CD4-positive, CD25-positive, alpha-beta regulatory T cell (primary cell): ENCODE measurements at regions not wholly inside any gene's neighbourhood (a gene's known extent, or its start where the extent isn't known, plus 50 kb on each side); places are given as distances from the start of the nearest gene placed in this dataset.
"Not testable (repeated sequence)": the region's sequence is repeated elsewhere in the genome, so short reads cannot be mapped to it uniquely, and the experiment has no call there.

Experiments
- ATAC-seq, 2 donors: fragments of 150-1000 bp; cut with Tn5 transposase; one replicate each; pipeline ENCODE4 v1.10.0; 2021; ENCODE audit warnings: low read depth in 2 of 2, moderate number of reproducible peaks in 2 of 2, moderate library complexity in 1 of 2
- DNase-seq, 3 donors: peaks; one replicate each; pipeline versions ENCODE4 v3.0.0 to v3.0.0-alpha.2; 2012 to 2022; ENCODE audit warnings: mixed read lengths in 1 of 3
- H3K27ac ChIP-seq: one replicate; pipeline ENCODE4 v1.7.0; 2013; ENCODE audit warnings: mild to moderate bottlenecking, low read length; ENCODE audit not compliant: insufficient read depth, poor library complexity, severe bottlenecking
- H3K27me3 ChIP-seq: one replicate; pipeline ENCODE4 v1.7.0; 2013; ENCODE audit warnings: low read length; ENCODE audit not compliant: control insufficient read depth, insufficient read depth
- H3K36me3 ChIP-seq: one replicate; pipeline ENCODE4 v1.7.0; 2013; ENCODE audit warnings: mild to moderate bottlenecking, low read length, moderate library complexity; ENCODE audit not compliant: control insufficient read depth, insufficient read depth
- H3K4me1 ChIP-seq: 2 replicates; pipeline ENCODE4 v1.7.0; 2013; ENCODE audit warnings: mild to moderate bottlenecking, low read length; ENCODE audit not compliant: insufficient read depth, control insufficient read depth, poor library complexity, severe bottlenecking
- H3K4me3 ChIP-seq: one replicate; pipeline ENCODE4 v1.7.0; 2013; ENCODE audit warnings: low read depth, mild to moderate bottlenecking, low read length, moderate library complexity
- H3K9me3 ChIP-seq, 2 experiments: 1 replicate in 1 of 2; 2 replicates in 1 of 2; pipeline ENCODE4 v1.7.0; 2013; ENCODE audit warnings: low read length in 2 of 2, mild to moderate bottlenecking in 1 of 2, moderate library complexity in 1 of 2; ENCODE audit not compliant: control insufficient read depth in 2 of 2
- H3K27ac Mint-ChIP-seq, 3 donors: one replicate each; pipeline ENCODE4 v1.8.0; 2020 to 2022; ENCODE audit warnings: mild to moderate bottlenecking in 3 of 3, mixed read lengths in 3 of 3, moderate library complexity in 2 of 3
- H3K27me3 Mint-ChIP-seq: one replicate; pipeline ENCODE4 v1.8.0; 2022; ENCODE audit warnings: mild to moderate bottlenecking, mixed read lengths
- H3K36me3 Mint-ChIP-seq: one replicate; pipeline ENCODE4 v1.8.0; 2020; ENCODE audit warnings: mixed read lengths
- H3K4me1 Mint-ChIP-seq, 4 donors: one replicate each; pipeline ENCODE4 v1.8.0; 2020 to 2022; ENCODE audit warnings: mixed read lengths in 4 of 4, mild to moderate bottlenecking in 1 of 4
- H3K4me3 Mint-ChIP-seq, 4 donors: one replicate each; pipeline ENCODE4 v1.8.0; 2020 to 2022; ENCODE audit warnings: mild to moderate bottlenecking in 4 of 4, mixed read lengths in 4 of 4, moderate library complexity in 3 of 4
- H3K9me3 Mint-ChIP-seq, 7 donors: one replicate each; pipeline ENCODE4 v1.8.0; 2020 to 2022; ENCODE audit warnings: mixed read lengths in 7 of 7, mild to moderate bottlenecking in 3 of 7, moderate library complexity in 2 of 7

- H3K4me1 Mint-ChIP-seq: not testable (repeated sequence)
These were observed 1524.4 kb downstream of the RPIA start for GRCh38 chr2:90215880-90216279.

DNA sequence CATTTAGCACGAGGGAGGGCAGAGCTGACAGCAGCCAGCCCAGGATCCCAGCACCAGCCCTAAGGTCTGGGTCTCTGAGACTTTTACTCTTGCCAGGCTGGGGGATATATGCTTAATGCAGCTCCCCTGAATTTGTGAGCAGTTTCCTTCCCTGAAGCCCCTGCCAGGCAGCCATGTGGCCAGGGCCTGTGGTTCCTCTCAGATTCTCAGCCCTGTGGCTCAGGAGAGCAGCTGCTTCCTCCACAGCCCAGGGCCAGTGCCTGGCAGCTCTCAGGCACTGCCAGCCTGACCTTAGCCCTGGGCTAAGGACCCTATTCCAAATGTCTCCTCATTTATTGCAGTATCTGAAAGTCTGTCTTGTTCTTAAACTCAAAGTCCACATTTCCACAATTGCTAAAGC lies 1525.3 kb downstream of the RPIA start:
- not testable (repeated sequence) for H3K27ac Mint-ChIP-seq, H3K4me1 ChIP-seq, H3K27me3 Mint-ChIP-seq

More at GRCh38 chr2:90215880-90216279, 1524.4 kb downstream of the RPIA start:
- not testable (repeated sequence) for ATAC-seq, DNase-seq, H3K27ac Mint-ChIP-seq, H3K9me3 Mint-ChIP-seq, H3K4me1 ChIP-seq, H3K4me3 ChIP-seq, H3K9me3 ChIP-seq, H3K27ac ChIP-seq, H3K27me3 Mint-ChIP-seq, H3K36me3 ChIP-seq, H3K4me3 Mint-ChIP-seq, H3K27me3 ChIP-seq, H3K36me3 Mint-ChIP-seq

DNA sequence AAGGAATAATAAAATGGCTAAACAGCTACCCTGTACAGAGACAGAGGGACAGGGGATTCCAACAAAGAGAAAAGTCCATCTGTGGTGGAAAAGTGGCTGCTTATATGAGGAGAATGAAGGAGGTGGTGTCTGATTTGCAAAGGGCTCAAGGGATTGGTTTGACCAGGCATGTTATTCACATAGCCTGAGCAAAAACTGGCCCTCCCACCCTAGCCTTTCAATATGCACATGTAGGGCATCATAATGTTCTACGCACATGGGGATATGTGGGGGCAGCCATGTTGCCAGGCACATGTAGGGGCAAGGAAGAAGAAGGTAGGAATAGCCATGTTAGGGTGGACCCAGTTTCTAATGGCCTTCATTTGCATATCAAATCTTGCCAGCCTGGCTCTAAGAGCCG lies 1527.1 kb downstream of the RPIA start:
- H3K27me3 ChIP-seq, H3K9me3 Mint-ChIP-seq, H3K4me3 ChIP-seq, H3K36me3 Mint-ChIP-seq, H3K36me3 ChIP-seq, H3K27me3 Mint-ChIP-seq, H3K9me3 ChIP-seq, H3K27ac ChIP-seq, ATAC-seq, H3K4me1 Mint-ChIP-seq, DNase-seq, H3K27ac Mint-ChIP-seq, H3K4me1 ChIP-seq, H3K4me3 Mint-ChIP-seq: not testable (repeated sequence)

More for the DNA sequence above, 1525.3 kb downstream of the RPIA start:
- not testable (repeated sequence) for H3K27ac ChIP-seq, H3K9me3 Mint-ChIP-seq, ATAC-seq, H3K4me3 Mint-ChIP-seq, H3K9me3 ChIP-seq, H3K4me3 ChIP-seq, H3K27me3 ChIP-seq, H3K36me3 ChIP-seq, H3K36me3 Mint-ChIP-seq, DNase-seq, H3K4me1 Mint-ChIP-seq

- not testable (repeated sequence) for H3K4me3 ChIP-seq, H3K4me3 Mint-ChIP-seq, H3K27ac Mint-ChIP-seq, DNase-seq, H3K36me3 ChIP-seq, H3K9me3 Mint-ChIP-seq, H3K36me3 Mint-ChIP-seq, ATAC-seq, H3K27ac ChIP-seq, H3K27me3 Mint-ChIP-seq, H3K9me3 ChIP-seq, H3K27me3 ChIP-seq, H3K4me1 ChIP-seq, H3K4me1 Mint-ChIP-seq
These were observed 1529.3 kb downstream of the RPIA start for GRCh38 chr2:90220623-90221299.

DNA sequence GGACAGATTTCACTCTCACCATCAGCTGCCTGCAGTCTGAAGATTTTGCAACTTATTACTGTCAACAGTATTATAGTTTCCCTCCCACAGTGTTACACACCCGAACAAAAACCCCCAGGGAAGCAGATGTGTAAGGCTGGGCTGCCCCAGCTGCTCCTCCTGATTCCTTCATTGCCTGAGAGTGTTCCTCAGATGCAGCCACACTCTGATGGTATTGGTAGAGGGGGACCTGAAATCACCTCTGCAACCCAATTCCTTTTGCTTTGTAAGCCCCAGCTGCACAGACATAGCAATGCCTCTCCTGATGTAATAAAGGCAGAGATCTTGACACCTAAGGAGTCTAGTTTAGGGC lies 1529.8 kb downstream of the RPIA start:
- Histone ChIP-seq H3K36me3 (no peaks in the 10 kb centered on the region), H3K9me3 (no peaks in the 10 kb centered on the region), H3K4me3 (no peak overlapping the region), H3K4me1 (no peaks in the 10 kb centered on the region), H3K27ac (no peak overlapping the region), H3K27me3 (no peaks in the 10 kb centered on the region)
- H3K4me1 Mint-ChIP-seq: no peaks in the 10 kb centered on the region
- H3K27ac Mint-ChIP-seq: no peak overlapping the region
- H3K4me3 Mint-ChIP-seq: no peak overlapping the region
- ATAC-seq (no peak), DNase-seq (no peak)
- H3K27me3 Mint-ChIP-seq: no peaks in the 10 kb centered on the region
- no peaks in the 10 kb centered on the region for H3K36me3 Mint-ChIP-seq
- peaks cover 0 to 3% (median 0%) of the 10 kb centered on the region in 7 donors for H3K9me3 Mint-ChIP-seq

DNA sequence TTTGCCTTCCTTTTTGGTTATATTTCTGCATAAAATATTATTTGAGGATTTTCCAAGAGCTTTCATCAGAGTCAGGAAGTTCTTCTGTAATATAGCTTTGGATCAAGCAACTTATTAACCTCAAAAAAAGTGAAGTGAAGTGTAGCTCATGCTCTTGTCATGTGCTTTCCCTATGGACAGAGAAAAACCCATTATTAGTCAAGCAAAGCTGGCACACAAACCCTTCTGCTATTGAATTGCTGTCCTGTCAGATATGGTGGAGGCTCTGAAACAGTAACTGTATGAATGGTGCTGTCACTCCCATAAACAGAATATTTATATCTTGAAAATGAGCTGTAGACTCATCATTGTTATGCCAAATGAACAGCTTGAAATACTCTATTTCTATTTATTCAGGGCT lies 1533.3 kb downstream of the RPIA start:
- H3K4me3 ChIP-seq, H3K27me3 ChIP-seq, H3K36me3 Mint-ChIP-seq, H3K36me3 ChIP-seq, H3K27me3 Mint-ChIP-seq, ATAC-seq, H3K27ac ChIP-seq, DNase-seq, H3K9me3 Mint-ChIP-seq, H3K27ac Mint-ChIP-seq, H3K4me1 ChIP-seq, H3K4me3 Mint-ChIP-seq, H3K4me1 Mint-ChIP-seq, H3K9me3 ChIP-seq: not testable (repeated sequence)

DNA sequence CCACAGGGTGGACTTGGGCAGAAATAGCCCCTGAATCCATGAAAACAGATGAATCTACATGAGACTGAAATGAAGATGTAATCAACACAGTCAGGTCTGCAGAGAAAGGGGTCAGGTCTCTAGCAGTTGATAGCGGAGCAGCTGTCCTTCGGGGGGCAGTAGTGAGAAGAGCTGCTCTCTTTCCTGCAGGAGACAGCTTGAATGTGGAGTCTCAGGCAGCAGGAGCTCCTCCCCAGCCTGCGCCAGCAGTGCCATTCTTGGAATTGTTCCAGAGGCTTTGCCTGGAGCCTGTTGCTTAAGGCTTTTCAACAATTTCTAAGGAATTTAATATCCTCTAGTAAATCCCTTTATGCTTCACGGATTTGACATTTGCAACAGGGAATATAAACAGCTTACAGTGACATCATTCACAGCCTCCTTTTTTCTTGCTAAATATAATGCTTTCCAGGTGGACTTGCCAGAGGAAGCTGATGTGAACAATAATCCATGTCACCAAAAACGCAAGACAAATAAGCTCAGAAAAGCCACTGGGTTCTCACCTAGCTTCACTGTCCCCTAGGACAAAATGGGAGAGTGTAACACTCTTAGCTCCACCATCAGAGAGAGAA lies 1535.1 kb downstream of the RPIA start:
- not testable (repeated sequence) for ATAC-seq, H3K36me3 Mint-ChIP-seq, H3K4me1 Mint-ChIP-seq, H3K4me1 ChIP-seq, H3K27me3 ChIP-seq, H3K4me3 Mint-ChIP-seq, H3K9me3 ChIP-seq, H3K9me3 Mint-ChIP-seq, H3K27ac Mint-ChIP-seq, H3K27ac ChIP-seq, H3K4me3 ChIP-seq, H3K36me3 ChIP-seq, DNase-seq, H3K27me3 Mint-ChIP-seq

- H3K4me3 ChIP-seq, H3K27me3 Mint-ChIP-seq, ATAC-seq, H3K36me3 ChIP-seq, H3K4me1 Mint-ChIP-seq, H3K36me3 Mint-ChIP-seq, H3K27ac ChIP-seq, H3K27ac Mint-ChIP-seq, H3K9me3 Mint-ChIP-seq, H3K4me3 Mint-ChIP-seq, H3K4me1 ChIP-seq, DNase-seq, H3K27me3 ChIP-seq, H3K9me3 ChIP-seq: not testable (repeated sequence)
These were observed 1539.7 kb downstream of the RPIA start for GRCh38 chr2:90231199-90231598.
